B cell (primary cell): ENCODE measurements at regions not wholly inside any gene's neighbourhood (a gene's known extent, or its start where the extent isn't known, plus 50 kb on each side); places are given as distances from the start of the nearest gene placed in this dataset.

ENCODE experiments used
- ATAC-seq: fragments of 200-7000 bp; cut with Tn5 transposase; one replicate; pipeline ENCODE4 v1.10.0; 2021; ENCODE audit warnings: low read depth, mild to moderate bottlenecking, moderate number of reproducible peaks, moderate library complexity
- CTCF ChIA-PET: fragments of 350-600 bp; sonication (Branson Sonifier 250); formaldehyde crosslinking; loops from one replicate; lab custom pipeline; 2021; ENCODE audit warnings: antibody characterized with exemption, inconsistent platforms; lab: Charles Lee
- POLR2A ChIA-PET: fragments of 350-600 bp; sonication (Branson Sonifier 250); formaldehyde crosslinking; loops from one replicate; lab custom pipeline; 2021; ENCODE audit warnings: antibody characterized with exemption; lab: Charles Lee
- DNase-seq: peaks from one replicate; pipeline ENCODE4 v3.0.0; 2013
- H2AFZ ChIP-seq: 2 replicates; pipeline ENCODE4 v1.6.1; 2012; ENCODE audit warnings: mild to moderate bottlenecking, low read depth, low read length; ENCODE audit not compliant: insufficient read depth, poor library complexity, severe bottlenecking
- H3K27ac ChIP-seq, 2 donors: 1 replicate in 1 of 2; 2 replicates in 1 of 2; pipeline ENCODE4 v1.5.1; 2012 to 2013; ENCODE audit warnings: low read length in 2 of 2, mild to moderate bottlenecking in 2 of 2, moderate library complexity in 1 of 2
- H3K27me3 ChIP-seq, 4 experiments: fragments of 200-600 bp in 1 of 4; sonication (generic) in 1 of 4; replicated peaks in 1 of 4; 1 replicate in 2 of 4; 2 replicates in 2 of 4; pipeline versions ENCODE4 v1.6.1 to v1.7.0; 2013 to 2016; ENCODE audit warnings: low read length in 3 of 4, mild to moderate bottlenecking in 2 of 4, mixed read lengths in 1 of 4, moderate library complexity in 1 of 4; ENCODE audit not compliant: insufficient read depth in 4 of 4, control insufficient read depth in 3 of 4; ENCODE audit errors: control extremely low read depth in 1 of 4
- H3K36me3 ChIP-seq, 2 experiments: replicated peaks in 1 of 2; 1 replicate in 1 of 2; 2 replicates in 1 of 2; pipeline versions ENCODE4 v1.6.1 to v1.7.1; 2013; ENCODE audit warnings: low read length in 1 of 2; ENCODE audit not compliant: insufficient read depth in 2 of 2, control insufficient read depth in 1 of 2; ENCODE audit errors: control extremely low read depth in 1 of 2, extremely low read depth in 1 of 2
- H3K4me1 ChIP-seq, 2 donors: fragments of 200-600 bp in 1 of 2; sonication (generic) in 1 of 2; 1 replicate in 1 of 2; 2 replicates in 1 of 2; pipeline versions ENCODE4 v1.5.1 to v1.6.1; 2013 to 2017; ENCODE audit warnings: low read length in 2 of 2; ENCODE audit not compliant: control insufficient read depth in 2 of 2, insufficient read depth in 2 of 2
- H3K4me2 ChIP-seq: replicated peaks from 2 replicates; pipeline ENCODE3; 2012; ENCODE audit warnings: mild to moderate bottlenecking, low read depth, low read length; ENCODE audit not compliant: poor library complexity, severe bottlenecking
- H3K4me3 ChIP-seq, 5 experiments: fragments of 200-600 bp in 1 of 5; sonication (generic) in 1 of 5; 1 replicate in 3 of 5; 2 replicates in 2 of 5; pipeline versions ENCODE4 v1.5.1 to v1.7.0; 2011 to 2016; ENCODE audit warnings: low read length in 4 of 5, mild to moderate bottlenecking in 4 of 5, low read depth in 2 of 5, control low read depth in 1 of 5, moderate library complexity in 1 of 5; ENCODE audit not compliant: insufficient read depth in 1 of 5; ENCODE audit errors: control extremely low read depth in 1 of 5, extremely low read depth in 1 of 5
- H3K79me2 ChIP-seq: fragments of 200-600 bp; sonication (generic); one replicate; pipeline ENCODE4 v1.6.0; 2016; ENCODE audit warnings: low read length; ENCODE audit not compliant: control insufficient read depth, insufficient read depth
- H3K9ac ChIP-seq: fragments of 200-600 bp; sonication (generic); 2 replicates; pipeline ENCODE4 v1.6.1; 2017; ENCODE audit warnings: mild to moderate bottlenecking, low read length, moderate library complexity
- H3K9me3 ChIP-seq, 3 donors: one replicate each; pipeline versions ENCODE4 v1.6.1 to v1.7.1; 2013; ENCODE audit warnings: low read length in 2 of 3; ENCODE audit not compliant: control insufficient read depth in 2 of 3, insufficient read depth in 1 of 3; ENCODE audit errors: control extremely low read depth in 1 of 3
- H4K20me1 ChIP-seq: 2 replicates; pipeline ENCODE4 v1.6.0; 2012; ENCODE audit warnings: mild to moderate bottlenecking, low read length; ENCODE audit not compliant: insufficient read depth, control insufficient read depth, poor library complexity, severe bottlenecking
- H3K27ac Mint-ChIP-seq: one replicate; pipeline ENCODE4 v1.8.0; 2021; ENCODE audit warnings: mixed read lengths
- H3K27me3 Mint-ChIP-seq: one replicate; pipeline ENCODE4 v1.8.0; 2021; ENCODE audit warnings: mixed read lengths
- H3K4me1 Mint-ChIP-seq: one replicate; pipeline ENCODE4 v1.8.0; 2021; ENCODE audit warnings: mixed read lengths
- H3K4me3 Mint-ChIP-seq: one replicate; pipeline ENCODE4 v1.8.0; 2021; ENCODE audit warnings: mixed read lengths
- H3K9me3 Mint-ChIP-seq: one replicate; pipeline ENCODE4 v1.8.0; 2022; ENCODE audit warnings: mixed read lengths; ENCODE audit not compliant: insufficient read depth
- EZH2 ChIP-seq: IDR thresholded peaks from 2 replicates; pipeline ENCODE4 v1.6.1; 2012; ENCODE audit warnings: borderline replicate concordance, low read depth, mild to moderate bottlenecking, moderate library complexity, low read length; ENCODE audit not compliant: insufficient read depth, poor library complexity, severe bottlenecking
- WGBS: methylation state at CpG from one replicate; pipeline ENCODE4 v1.1.5; 2013; ENCODE audit warnings: missing lambda C conversion rate; ENCODE audit not compliant: insufficient coverage; 5-methylcytosine and 5-hydroxymethylcytosine counted together
- intact Hi-C: fragments of 100-400 bp; cut with micrococcal nuclease; formaldehyde crosslinking; loops from one replicate; pipeline ENCODE4 v1.10.0; 2022
- TF ChIP-seq, protein P1 (sequence below): fragments of 200-600 bp; IDR thresholded peaks from one replicate; pipeline ENCODE4 v1.8.0; 2022; ENCODE audit warnings: antibody characterized with exemption, mild to moderate bottlenecking

DNA sequence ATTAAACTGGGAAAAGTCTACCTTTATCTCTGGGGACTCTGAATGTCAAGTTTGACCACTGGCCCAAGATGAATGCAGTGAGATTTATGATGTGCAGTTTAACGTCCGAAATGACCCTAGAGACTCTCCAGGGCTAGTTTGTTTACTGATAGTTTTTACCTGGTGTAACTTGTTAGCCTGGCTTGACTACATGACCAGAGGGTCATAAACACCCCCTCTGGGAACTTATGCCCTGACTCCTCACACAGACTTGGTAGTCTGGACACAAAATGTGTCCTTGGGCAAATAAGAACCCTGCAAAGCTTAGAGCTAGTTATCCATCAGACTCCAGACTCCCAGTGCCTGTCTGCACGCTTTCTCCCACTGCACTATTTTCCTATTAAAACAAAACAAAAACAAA, 606.5 kb downstream of the HACE1 start:
- H3K27me3 Mint-ChIP-seq = no peaks in the 10 kb centered on the region
- H3K9me3 Mint-ChIP-seq = peaks cover 3% of the 10 kb centered on the region
- H3K27me3 ChIP-seq = no peaks in the 10 kb centered on the region
- TF ChIP-seq, protein P1, sequence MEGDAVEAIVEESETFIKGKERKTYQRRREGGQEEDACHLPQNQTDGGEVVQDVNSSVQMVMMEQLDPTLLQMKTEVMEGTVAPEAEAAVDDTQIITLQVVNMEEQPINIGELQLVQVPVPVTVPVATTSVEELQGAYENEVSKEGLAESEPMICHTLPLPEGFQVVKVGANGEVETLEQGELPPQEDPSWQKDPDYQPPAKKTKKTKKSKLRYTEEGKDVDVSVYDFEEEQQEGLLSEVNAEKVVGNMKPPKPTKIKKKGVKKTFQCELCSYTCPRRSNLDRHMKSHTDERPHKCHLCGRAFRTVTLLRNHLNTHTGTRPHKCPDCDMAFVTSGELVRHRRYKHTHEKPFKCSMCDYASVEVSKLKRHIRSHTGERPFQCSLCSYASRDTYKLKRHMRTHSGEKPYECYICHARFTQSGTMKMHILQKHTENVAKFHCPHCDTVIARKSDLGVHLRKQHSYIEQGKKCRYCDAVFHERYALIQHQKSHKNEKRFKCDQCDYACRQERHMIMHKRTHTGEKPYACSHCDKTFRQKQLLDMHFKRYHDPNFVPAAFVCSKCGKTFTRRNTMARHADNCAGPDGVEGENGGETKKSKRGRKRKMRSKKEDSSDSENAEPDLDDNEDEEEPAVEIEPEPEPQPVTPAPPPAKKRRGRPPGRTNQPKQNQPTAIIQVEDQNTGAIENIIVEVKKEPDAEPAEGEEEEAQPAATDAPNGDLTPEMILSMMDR = no peak
- no peak for TF ChIP-seq EZH2
- no peak overlapping the region for H2AFZ ChIP-seq
- no peaks in the 10 kb centered on the region for H4K20me1 ChIP-seq
- H3K4me3 ChIP-seq = no peak overlapping the region
- H3K36me3 ChIP-seq = no peaks in the 10 kb centered on the region
- 50% methylated on average over 2 of the region's 3 CpGs for WGBS
- no peaks in the 10 kb centered on the region for H3K4me1 ChIP-seq
- H3K79me2 ChIP-seq = no peaks in the 10 kb centered on the region
- H3K4me1 Mint-ChIP-seq = no peaks in the 10 kb centered on the region
- no peak overlapping the region for H3K4me3 Mint-ChIP-seq
- intact Hi-C loops = no loop called here
- no peak overlapping the region for H3K27ac Mint-ChIP-seq
- CTCF ChIA-PET = no interaction called here
- H3K9ac ChIP-seq = no peak overlapping the region
- ATAC-seq = no peak
- H3K9me3 ChIP-seq = peaks cover 0 to 6% (median 0%) of the 10 kb centered on the region in 3 donors
- no peak for DNase-seq
- POLR2A ChIA-PET = no interaction called here
- H3K4me2 ChIP-seq = no peak overlapping the region
- no peak overlapping the region for H3K27ac ChIP-seq

DNA sequence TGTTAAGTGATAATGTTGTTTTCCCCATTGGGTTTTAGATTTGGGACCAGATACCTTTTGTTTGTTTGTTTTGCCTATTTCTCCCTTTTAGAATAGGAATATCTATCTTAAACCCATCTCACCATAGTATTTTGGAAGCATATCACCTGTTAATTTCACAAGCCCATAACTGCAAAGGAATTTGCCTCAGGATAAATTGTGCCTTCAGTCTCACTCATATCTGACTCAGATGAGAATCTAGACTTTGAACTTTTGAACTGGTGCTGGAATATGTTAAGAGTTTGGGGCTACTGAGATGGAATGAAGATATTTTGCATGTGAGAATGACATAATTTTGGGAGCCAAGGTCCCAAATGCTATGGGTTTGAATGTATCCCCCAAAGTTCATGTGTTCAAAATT, 607.4 kb downstream of the HACE1 start:
- no peak overlapping the region for H3K9ac ChIP-seq
- H4K20me1 ChIP-seq = no peaks in the 10 kb centered on the region
- CTCF ChIA-PET = no interaction called here
- H2AFZ ChIP-seq = no peak overlapping the region
- no peak overlapping the region for H3K27ac ChIP-seq
- no peak overlapping the region for H3K4me2 ChIP-seq
- no peaks in the 10 kb centered on the region for H3K79me2 ChIP-seq
- peaks cover 0 to 6% (median 0%) of the 10 kb centered on the region in 3 donors for H3K9me3 ChIP-seq
- no peaks in the 10 kb centered on the region for H3K4me1 ChIP-seq
- H3K4me3 ChIP-seq = no peak overlapping the region
- no peak overlapping the region for H3K4me3 Mint-ChIP-seq
- TF ChIP-seq, protein P1 = no peak
- no peak for TF ChIP-seq EZH2
- no peaks in the 10 kb centered on the region for H3K4me1 Mint-ChIP-seq
- H3K36me3 ChIP-seq = no peaks in the 10 kb centered on the region
- POLR2A ChIA-PET = no interaction called here
- H3K27me3 ChIP-seq = no peaks in the 10 kb centered on the region
- ATAC-seq = no peak
- no peak for DNase-seq
- H3K9me3 Mint-ChIP-seq = peaks cover 3% of the 10 kb centered on the region
- H3K27me3 Mint-ChIP-seq = no peaks in the 10 kb centered on the region
- no peak overlapping the region for H3K27ac Mint-ChIP-seq
- intact Hi-C loops = no loop called here
